ENCODE measurements at regions not wholly inside any gene's neighbourhood (a gene's known extent, or its start where the extent isn't known, plus 50 kb on each side); places are given as distances from the start of the nearest gene placed in this dataset.
"Not testable (repeated sequence)": the region's sequence is repeated elsewhere in the genome, so short reads cannot be mapped to it uniquely, and the experiment has no call there.

- no peak overlapping the region for H3K4ac ChIP-seq (ENCODE audit: low read depth, low read length)
- no peaks in the 10 kb centered on the region for H3K4me1 ChIP-seq (ENCODE audit: control insufficient read depth, low read depth, low read length)
- H2BK120ac ChIP-seq (ENCODE audit: low read depth, low read length), result no peak overlapping the region
- no peak overlapping the region for H3K4me2 ChIP-seq (ENCODE audit: low read length)
- WGBS (ENCODE audit: extremely low coverage, insufficient coverage, low lambda C conversion rate), result no CpG with 5 or more reads among the region's 3 CpGs
- H3K27ac ChIP-seq (ENCODE audit: low read depth, low read length), result no peak overlapping the region
- H3K79me2 ChIP-seq (ENCODE audit: control insufficient read depth, insufficient read depth, low read length), result no peaks in the 10 kb centered on the region
- H3K9ac ChIP-seq (ENCODE audit: low read length), result no peak overlapping the region
- no peak overlapping the region for H2AK5ac ChIP-seq (ENCODE audit: low read length)
- H4K5ac ChIP-seq (ENCODE audit: low read length), result no peak overlapping the region
- no peak overlapping the region for H3K23ac ChIP-seq (ENCODE audit: low read length)
- DNase-seq, result peak; percentile 1
- H2BK15ac ChIP-seq (replicated peaks; ENCODE audit: low read depth), result no peak overlapping the region
- H3K36me3 ChIP-seq (ENCODE audit: control insufficient read depth, insufficient read depth, low read length), result no peaks in the 10 kb centered on the region
- no peaks in the 10 kb centered on the region for H3K27me3 ChIP-seq (ENCODE audit: insufficient read depth, low read length, poor library complexity)
- no peak overlapping the region for H4K8ac ChIP-seq (ENCODE audit: low read depth, low read length)
- no peak overlapping the region for H2BK5ac ChIP-seq (ENCODE audit: low read length)
- no peak overlapping the region for H3K18ac ChIP-seq (ENCODE audit: low read length)
- no peak overlapping the region for H3K4me3 ChIP-seq (ENCODE audit: low read length)
- H3K79me1 ChIP-seq (ENCODE audit: low read length), result no peaks in the 10 kb centered on the region
- H3K56ac ChIP-seq (ENCODE audit: low read length), result no peak overlapping the region
These were observed 58.1 kb upstream of the DHRS4 start for GRCh38 chr14:23895480-23895879.

- no peak overlapping the region for H2BK15ac ChIP-seq (replicated peaks; ENCODE audit: low read depth)
- H3K79me1 ChIP-seq (ENCODE audit: low read length), result no peaks in the 10 kb centered on the region
- H3K27ac ChIP-seq (ENCODE audit: low read depth, low read length), result no peak overlapping the region
- no peak overlapping the region for H3K56ac ChIP-seq (ENCODE audit: low read length)
- no peak overlapping the region for H4K8ac ChIP-seq (ENCODE audit: low read depth, low read length)
- H2BK120ac ChIP-seq (ENCODE audit: low read depth, low read length), result no peak overlapping the region
- H3K9ac ChIP-seq (ENCODE audit: low read length), result no peak overlapping the region
- H3K4ac ChIP-seq (ENCODE audit: low read depth, low read length), result no peak overlapping the region
- H2BK5ac ChIP-seq (ENCODE audit: low read length), result no peak overlapping the region
- H3K23ac ChIP-seq (ENCODE audit: low read length), result no peak overlapping the region
- no peak overlapping the region for H2AK5ac ChIP-seq (ENCODE audit: low read length)
- H3K18ac ChIP-seq (ENCODE audit: low read length), result no peak overlapping the region
- H3K4me2 ChIP-seq (ENCODE audit: low read length), result no peak overlapping the region
- DNase-seq, result no peak
- no peaks in the 10 kb centered on the region for H3K4me1 ChIP-seq (ENCODE audit: control insufficient read depth, low read depth, low read length)
- no peak overlapping the region for H4K5ac ChIP-seq (ENCODE audit: low read length)
- no peaks in the 10 kb centered on the region for H3K27me3 ChIP-seq (ENCODE audit: insufficient read depth, low read length, poor library complexity)
- H3K4me3 ChIP-seq (ENCODE audit: low read length), result no peak overlapping the region
- no peaks in the 10 kb centered on the region for H3K79me2 ChIP-seq (ENCODE audit: control insufficient read depth, insufficient read depth, low read length)
- WGBS (ENCODE audit: extremely low coverage, insufficient coverage, low lambda C conversion rate), result no CpG with 5 or more reads among the region's 5 CpGs
- H3K36me3 ChIP-seq (ENCODE audit: control insufficient read depth, insufficient read depth, low read length), result no peaks in the 10 kb centered on the region
These were observed 56.9 kb upstream of the DHRS4 start for GRCh38 chr14:23896609-23897153.

GRCh38 chr14:23897291-23897690 lies 56.3 kb upstream of the DHRS4 start:
- H3K56ac ChIP-seq (ENCODE audit: low read length); H2AK5ac ChIP-seq (ENCODE audit: low read length); H3K4me3 ChIP-seq (ENCODE audit: low read length); H3K4me2 ChIP-seq (ENCODE audit: low read length); H4K8ac ChIP-seq (ENCODE audit: low read depth, low read length); H3K4me1 ChIP-seq (ENCODE audit: control insufficient read depth, low read depth, low read length); H3K79me1 ChIP-seq (ENCODE audit: low read length); H3K27me3 ChIP-seq (ENCODE audit: insufficient read depth, low read length, poor library complexity); H3K4ac ChIP-seq (ENCODE audit: low read depth, low read length); H3K79me2 ChIP-seq (ENCODE audit: control insufficient read depth, insufficient read depth, low read length); H2BK5ac ChIP-seq (ENCODE audit: low read length); H3K36me3 ChIP-seq (ENCODE audit: control insufficient read depth, insufficient read depth, low read length); H4K5ac ChIP-seq (ENCODE audit: low read length); H2BK15ac ChIP-seq (replicated peaks; ENCODE audit: low read depth); H3K9ac ChIP-seq (ENCODE audit: low read length); H3K23ac ChIP-seq (ENCODE audit: low read length); DNase-seq; H2BK120ac ChIP-seq (ENCODE audit: low read depth, low read length); H3K27ac ChIP-seq (ENCODE audit: low read depth, low read length); H3K18ac ChIP-seq (ENCODE audit: low read length): not testable (repeated sequence)
- no CpG with 5 or more reads among the region's 2 CpGs for WGBS (ENCODE audit: extremely low coverage, insufficient coverage, low lambda C conversion rate)

- not testable (repeated sequence) for DNase-seq; H3K4ac ChIP-seq (ENCODE audit: low read depth, low read length); H3K36me3 ChIP-seq (ENCODE audit: control insufficient read depth, insufficient read depth, low read length); H2BK120ac ChIP-seq (ENCODE audit: low read depth, low read length); H2BK5ac ChIP-seq (ENCODE audit: low read length); H2BK15ac ChIP-seq (replicated peaks; ENCODE audit: low read depth); H3K27ac ChIP-seq (ENCODE audit: low read depth, low read length); H4K8ac ChIP-seq (ENCODE audit: low read depth, low read length); H3K4me2 ChIP-seq (ENCODE audit: low read length); H2AK5ac ChIP-seq (ENCODE audit: low read length); H3K56ac ChIP-seq (ENCODE audit: low read length); H3K27me3 ChIP-seq (ENCODE audit: insufficient read depth, low read length, poor library complexity); H3K23ac ChIP-seq (ENCODE audit: low read length); H4K5ac ChIP-seq (ENCODE audit: low read length); H3K4me1 ChIP-seq (ENCODE audit: control insufficient read depth, low read depth, low read length); H3K79me1 ChIP-seq (ENCODE audit: low read length); H3K4me3 ChIP-seq (ENCODE audit: low read length); H3K9ac ChIP-seq (ENCODE audit: low read length); H3K18ac ChIP-seq (ENCODE audit: low read length); H3K79me2 ChIP-seq (ENCODE audit: control insufficient read depth, insufficient read depth, low read length)
- WGBS (ENCODE audit: extremely low coverage, insufficient coverage, low lambda C conversion rate), result no CpG with 5 or more reads among the region's 20 CpGs
These were observed 55.2 kb upstream of the DHRS4 start for GRCh38 chr14:23898359-23898758.

- H3K27me3 ChIP-seq (ENCODE audit: insufficient read depth, low read length, poor library complexity), result peaks cover 2% of the 10 kb centered on the region
- H3K36me3 ChIP-seq (ENCODE audit: control insufficient read depth, insufficient read depth, low read length), result no peaks in the 10 kb centered on the region
- H3K9ac ChIP-seq (ENCODE audit: low read length), result no peak overlapping the region
- no CpG with 5 or more reads among the region's 8 CpGs for WGBS (ENCODE audit: extremely low coverage, insufficient coverage, low lambda C conversion rate)
- H3K18ac ChIP-seq (ENCODE audit: low read length), result no peak overlapping the region
- H3K79me1 ChIP-seq (ENCODE audit: low read length), result no peaks in the 10 kb centered on the region
- no peaks in the 10 kb centered on the region for H3K4me1 ChIP-seq (ENCODE audit: control insufficient read depth, low read depth, low read length)
- H2BK120ac ChIP-seq (ENCODE audit: low read depth, low read length), result no peak overlapping the region
- H4K8ac ChIP-seq (ENCODE audit: low read depth, low read length), result no peak overlapping the region
- H3K79me2 ChIP-seq (ENCODE audit: control insufficient read depth, insufficient read depth, low read length), result no peaks in the 10 kb centered on the region
- H3K23ac ChIP-seq (ENCODE audit: low read length), result no peak overlapping the region
- DNase-seq, result no peak
- no peak overlapping the region for H3K4me2 ChIP-seq (ENCODE audit: low read length)
- no peak overlapping the region for H2BK15ac ChIP-seq (replicated peaks; ENCODE audit: low read depth)
- H2AK5ac ChIP-seq (ENCODE audit: low read length), result no peak overlapping the region
- no peak overlapping the region for H2BK5ac ChIP-seq (ENCODE audit: low read length)
- H3K27ac ChIP-seq (ENCODE audit: low read depth, low read length), result no peak overlapping the region
- H3K4me3 ChIP-seq (ENCODE audit: low read length), result no peak overlapping the region
- no peak overlapping the region for H3K4ac ChIP-seq (ENCODE audit: low read depth, low read length)
- no peak overlapping the region for H4K5ac ChIP-seq (ENCODE audit: low read length)
- no peak overlapping the region for H3K56ac ChIP-seq (ENCODE audit: low read length)
These were observed 53.8 kb upstream of the DHRS4 start for GRCh38 chr14:23899788-23900187.

GRCh38 chr14:23903442-23903841 lies 50.1 kb upstream of the DHRS4 start:
- H3K79me1 ChIP-seq (ENCODE audit: low read length), result no peaks in the 10 kb centered on the region
- H3K4me2 ChIP-seq (ENCODE audit: low read length), result no peak overlapping the region
- H2BK15ac ChIP-seq (replicated peaks; ENCODE audit: low read depth), result no peak overlapping the region
- no peak overlapping the region for H3K18ac ChIP-seq (ENCODE audit: low read length)
- H3K79me2 ChIP-seq (ENCODE audit: control insufficient read depth, insufficient read depth, low read length), result no peaks in the 10 kb centered on the region
- H3K23ac ChIP-seq (ENCODE audit: low read length), result no peak overlapping the region
- H2AK5ac ChIP-seq (ENCODE audit: low read length), result no peak overlapping the region
- H3K4ac ChIP-seq (ENCODE audit: low read depth, low read length), result no peak overlapping the region
- H2BK120ac ChIP-seq (ENCODE audit: low read depth, low read length), result no peak overlapping the region
- no peak overlapping the region for H3K9ac ChIP-seq (ENCODE audit: low read length)
- H3K56ac ChIP-seq (ENCODE audit: low read length), result no peak overlapping the region
- no peak overlapping the region for H3K27ac ChIP-seq (ENCODE audit: low read depth, low read length)
- H3K27me3 ChIP-seq (ENCODE audit: insufficient read depth, low read length, poor library complexity), result peaks cover 2% of the 10 kb centered on the region
- no peaks in the 10 kb centered on the region for H3K4me1 ChIP-seq (ENCODE audit: control insufficient read depth, low read depth, low read length)
- H4K8ac ChIP-seq (ENCODE audit: low read depth, low read length), result no peak overlapping the region
- no peak overlapping the region for H4K5ac ChIP-seq (ENCODE audit: low read length)
- no peaks in the 10 kb centered on the region for H3K36me3 ChIP-seq (ENCODE audit: control insufficient read depth, insufficient read depth, low read length)
- DNase-seq, result no peak
- WGBS (ENCODE audit: extremely low coverage, insufficient coverage, low lambda C conversion rate), result no CpG with 5 or more reads among the region's 4 CpGs
- H3K4me3 ChIP-seq (ENCODE audit: low read length), result no peak overlapping the region
- H2BK5ac ChIP-seq (ENCODE audit: low read length), result no peak overlapping the region
